GM21723 (cell line): ENCODE measurements at regions not wholly inside any gene's neighbourhood (a gene's known extent, or its start where the extent isn't known, plus 50 kb on each side); places are given as distances from the start of the nearest gene placed in this dataset.

Source experiments
- ATAC-seq: cut with Tn5 transposase; IDR thresholded peaks from one replicate; pipeline ENCODE4 v1.9.1; 2021; ENCODE audit warnings: mild to moderate bottlenecking, moderate library complexity; ENCODE audit not compliant: unreplicated experiment

- no peak for ATAC-seq
Measured at GRCh38 chr4:143055997-143056396, 128.7 kb upstream of the USP38 start.

- ATAC-seq = no peak
Measured at GRCh38 chr4:143071351-143071750, 113.4 kb upstream of the USP38 start.

GRCh38 chr4:143076723-143077122 lies 108.0 kb upstream of the USP38 start:
- no peak for ATAC-seq

- no peak for ATAC-seq
Measured at GRCh38 chr4:143082701-143083100, 102.0 kb upstream of the USP38 start.

GRCh38 chr4:143083756-143084472 lies 100.8 kb upstream of the USP38 start:
- ATAC-seq = no peak

GRCh38 chr4:143084566-143084965 lies 100.2 kb upstream of the USP38 start:
- no peak for ATAC-seq

- no peak for ATAC-seq
Measured at GRCh38 chr4:143085224-143085623, 99.5 kb upstream of the USP38 start.

GRCh38 chr4:143085659-143086058 lies 99.1 kb upstream of the USP38 start:
- ATAC-seq = no peak

- ATAC-seq = no peak
Measured at GRCh38 chr4:143089291-143089690, 95.4 kb upstream of the USP38 start.

GRCh38 chr4:143089847-143090246 lies 94.9 kb upstream of the USP38 start:
- no peak for ATAC-seq

- no peak for ATAC-seq
Measured at GRCh38 chr4:143091862-143092261, 92.9 kb upstream of the USP38 start.

- ATAC-seq = no peak
Measured at GRCh38 chr4:143095447-143095846, 89.3 kb upstream of the USP38 start.

- ATAC-seq = no peak
Measured at GRCh38 chr4:143097751-143098150, 87.0 kb upstream of the USP38 start.

- no peak for ATAC-seq
Measured at GRCh38 chr4:143099693-143100092, 85.0 kb upstream of the USP38 start.

GRCh38 chr4:143109376-143109775 lies 75.3 kb upstream of the USP38 start:
- no peak for ATAC-seq

- no peak for ATAC-seq
Measured at GRCh38 chr4:143118663-143119062, 66.1 kb upstream of the USP38 start.

GRCh38 chr4:143127621-143128020 lies 57.1 kb upstream of the USP38 start:
- no peak for ATAC-seq

- no peak for ATAC-seq
Measured at GRCh38 chr4:143133977-143134376, 50.7 kb upstream of the USP38 start.
